ENCODE measurements at regions not wholly inside any gene's neighbourhood (a gene's known extent, or its start where the extent isn't known, plus 50 kb on each side); places are given as distances from the start of the nearest gene placed in this dataset.
"Not testable (repeated sequence)": the region's sequence is repeated elsewhere in the genome, so short reads cannot be mapped to it uniquely, and the experiment has no call there.

- no peaks in the 10 kb centered on the region for H3K4me1 ChIP-seq (ENCODE audit: control insufficient read depth, insufficient read depth, low read length, unreplicated experiment)
- no peak overlapping the region for H3K27ac ChIP-seq (ENCODE audit: low read depth, low read length)
- no peak overlapping the region for H3K4me3 ChIP-seq (ENCODE audit: low read depth, low read length)
- no peak overlapping the region for H2AFZ ChIP-seq (ENCODE audit: low read length, unreplicated experiment)
- H3K27me3 ChIP-seq (ENCODE audit: insufficient read depth, low read length): no peaks in the 10 kb centered on the region
- H3K36me3 ChIP-seq (ENCODE audit: insufficient read depth, low read length): no peaks in the 10 kb centered on the region
- H3K79me2 ChIP-seq (ENCODE audit: control insufficient read depth, insufficient read depth, low read length, unreplicated experiment): no peaks in the 10 kb centered on the region
Measured at GRCh38 chr1:29590583-29591565, 354.6 kb downstream of the PTPRU start.

DNA sequence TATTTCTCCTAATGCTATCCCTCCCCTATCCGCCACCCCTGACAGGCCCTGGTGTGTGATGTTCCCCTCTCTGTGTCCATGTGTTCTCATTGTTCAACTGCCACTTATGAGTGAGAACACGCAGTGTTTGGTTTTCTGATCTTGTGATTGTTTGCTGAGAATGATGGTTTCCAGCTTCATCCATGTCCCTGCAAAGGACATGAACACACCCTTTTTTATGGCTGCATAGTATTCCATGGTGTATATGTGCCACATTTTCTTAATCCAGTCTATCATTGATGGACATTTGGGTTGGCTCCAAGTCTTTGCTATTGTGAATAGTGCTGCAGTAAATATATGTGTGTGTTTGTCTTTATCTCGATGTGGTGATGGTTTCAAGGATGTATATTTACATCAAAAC is 353.4 kb downstream of the PTPRU start:
- not testable (repeated sequence) for H3K36me3 ChIP-seq (ENCODE audit: insufficient read depth, low read length); H3K4me1 ChIP-seq (ENCODE audit: control insufficient read depth, insufficient read depth, low read length, unreplicated experiment); H3K27ac ChIP-seq (ENCODE audit: low read depth, low read length); H2AFZ ChIP-seq (ENCODE audit: low read length, unreplicated experiment); H3K27me3 ChIP-seq (ENCODE audit: insufficient read depth, low read length); H3K79me2 ChIP-seq (ENCODE audit: control insufficient read depth, insufficient read depth, low read length, unreplicated experiment); H3K4me3 ChIP-seq (ENCODE audit: low read depth, low read length)

- Histone ChIP-seq H3K27ac (ENCODE audit: low read depth, low read length) (no peak overlapping the region), H3K27me3 (ENCODE audit: insufficient read depth, low read length) (no peaks in the 10 kb centered on the region), H3K36me3 (ENCODE audit: insufficient read depth, low read length) (no peaks in the 10 kb centered on the region), H3K4me1 (ENCODE audit: control insufficient read depth, insufficient read depth, low read length, unreplicated experiment) (no peaks in the 10 kb centered on the region), H2AFZ (ENCODE audit: low read length, unreplicated experiment) (no peak overlapping the region), H3K4me3 (ENCODE audit: low read depth, low read length) (no peak overlapping the region), H3K79me2 (ENCODE audit: control insufficient read depth, insufficient read depth, low read length, unreplicated experiment) (no peaks in the 10 kb centered on the region)
Measured at GRCh38 chr1:29586991-29587745, 350.8 kb downstream of the PTPRU start.

- Histone ChIP-seq H2AFZ (ENCODE audit: low read length, unreplicated experiment) (no peak overlapping the region), H3K4me3 (ENCODE audit: low read depth, low read length) (no peak overlapping the region), H3K36me3 (ENCODE audit: insufficient read depth, low read length) (no peaks in the 10 kb centered on the region), H3K4me1 (ENCODE audit: control insufficient read depth, insufficient read depth, low read length, unreplicated experiment) (no peaks in the 10 kb centered on the region), H3K27ac (ENCODE audit: low read depth, low read length) (no peak overlapping the region), H3K79me2 (ENCODE audit: control insufficient read depth, insufficient read depth, low read length, unreplicated experiment) (no peaks in the 10 kb centered on the region), H3K27me3 (ENCODE audit: insufficient read depth, low read length) (no peaks in the 10 kb centered on the region)
Measured at GRCh38 chr1:29586215-29586614, 349.9 kb downstream of the PTPRU start.

DNA sequence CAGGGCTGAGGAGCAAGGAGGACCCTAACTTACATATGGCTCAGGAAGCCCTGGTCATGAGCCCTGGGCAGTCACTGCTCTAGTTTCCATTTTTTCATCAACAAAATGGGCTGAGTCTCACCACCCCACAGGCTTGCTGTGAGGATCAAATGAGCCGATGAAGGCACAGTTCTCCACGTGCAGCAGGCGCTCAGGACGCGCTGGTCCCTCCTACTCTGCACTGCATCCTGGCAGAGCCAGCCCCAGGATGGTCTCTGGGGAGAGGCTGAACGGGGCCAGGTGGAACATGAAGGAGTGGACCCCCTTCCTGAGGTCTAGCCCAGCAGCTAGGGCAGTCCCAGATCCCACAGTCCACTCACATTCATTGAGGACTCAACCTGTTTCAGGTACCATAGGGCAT is 349.3 kb downstream of the PTPRU start:
- Histone ChIP-seq H3K27me3 (ENCODE audit: insufficient read depth, low read length) (no peaks in the 10 kb centered on the region), H2AFZ (ENCODE audit: low read length, unreplicated experiment) (no peak overlapping the region), H3K4me1 (ENCODE audit: control insufficient read depth, insufficient read depth, low read length, unreplicated experiment) (no peaks in the 10 kb centered on the region), H3K4me3 (ENCODE audit: low read depth, low read length) (no peak overlapping the region), H3K27ac (ENCODE audit: low read depth, low read length) (no peak overlapping the region), H3K36me3 (ENCODE audit: insufficient read depth, low read length) (no peaks in the 10 kb centered on the region), H3K79me2 (ENCODE audit: control insufficient read depth, insufficient read depth, low read length, unreplicated experiment) (no peaks in the 10 kb centered on the region)

DNA sequence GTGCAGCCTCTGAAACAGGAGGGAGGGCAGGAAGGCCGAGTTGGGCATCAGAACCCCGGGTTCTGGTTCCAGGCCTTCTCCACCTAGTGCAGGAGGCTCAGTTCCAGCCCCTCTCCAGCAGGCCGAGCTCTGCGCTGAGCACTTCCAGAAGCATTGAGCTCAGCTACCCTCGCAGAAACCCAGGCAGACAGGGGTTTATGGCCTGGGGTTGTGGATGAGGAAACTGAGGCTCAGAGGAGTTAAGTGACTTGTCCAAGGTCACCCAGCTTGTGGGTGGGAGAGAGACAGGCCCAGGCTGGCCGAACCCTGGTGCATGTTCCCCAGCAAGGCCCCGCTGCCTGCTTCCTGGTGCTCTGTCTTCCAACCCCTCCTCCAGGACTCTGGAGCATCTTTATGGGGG is 348.9 kb downstream of the PTPRU start:
- no peak overlapping the region for H3K4me3 ChIP-seq (ENCODE audit: low read depth, low read length)
- H3K36me3 ChIP-seq (ENCODE audit: insufficient read depth, low read length): no peaks in the 10 kb centered on the region
- H3K27me3 ChIP-seq (ENCODE audit: insufficient read depth, low read length): no peaks in the 10 kb centered on the region
- H3K79me2 ChIP-seq (ENCODE audit: control insufficient read depth, insufficient read depth, low read length, unreplicated experiment): no peaks in the 10 kb centered on the region
- no peak overlapping the region for H2AFZ ChIP-seq (ENCODE audit: low read length, unreplicated experiment)
- H3K4me1 ChIP-seq (ENCODE audit: control insufficient read depth, insufficient read depth, low read length, unreplicated experiment): no peaks in the 10 kb centered on the region
- no peak overlapping the region for H3K27ac ChIP-seq (ENCODE audit: low read depth, low read length)

DNA sequence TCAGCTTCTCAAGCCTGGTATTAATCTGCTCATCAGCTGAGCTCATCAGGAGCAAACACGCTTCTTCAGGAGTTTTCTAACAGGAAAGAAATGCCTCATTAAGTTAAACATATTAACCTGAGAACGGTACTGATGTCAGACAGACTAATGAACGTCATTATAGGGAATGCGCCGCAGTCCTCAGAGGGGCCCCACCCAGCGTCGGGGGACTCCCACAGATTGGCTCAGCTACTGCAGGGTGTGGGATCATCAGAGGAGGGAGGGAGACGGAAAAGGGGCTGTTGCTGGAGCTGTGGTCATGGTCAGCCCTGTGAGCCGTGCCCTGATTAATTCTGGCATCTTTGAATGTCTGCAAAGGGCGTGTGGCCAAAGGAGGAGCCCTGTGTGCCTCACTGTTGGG is 348.5 kb downstream of the PTPRU start:
- no peaks in the 10 kb centered on the region for H3K4me1 ChIP-seq (ENCODE audit: control insufficient read depth, insufficient read depth, low read length, unreplicated experiment)
- no peaks in the 10 kb centered on the region for H3K79me2 ChIP-seq (ENCODE audit: control insufficient read depth, insufficient read depth, low read length, unreplicated experiment)
- no peak overlapping the region for H3K27ac ChIP-seq (ENCODE audit: low read depth, low read length)
- H3K36me3 ChIP-seq (ENCODE audit: insufficient read depth, low read length): no peaks in the 10 kb centered on the region
- H3K4me3 ChIP-seq (ENCODE audit: low read depth, low read length): no peak overlapping the region
- H2AFZ ChIP-seq (ENCODE audit: low read length, unreplicated experiment): no peak overlapping the region
- H3K27me3 ChIP-seq (ENCODE audit: insufficient read depth, low read length): no peaks in the 10 kb centered on the region

GRCh38 chr1:29584362-29584761 is 348.0 kb downstream of the PTPRU start:
- H3K27ac ChIP-seq (ENCODE audit: low read depth, low read length): no peak overlapping the region
- no peaks in the 10 kb centered on the region for H3K4me1 ChIP-seq (ENCODE audit: control insufficient read depth, insufficient read depth, low read length, unreplicated experiment)
- no peaks in the 10 kb centered on the region for H3K36me3 ChIP-seq (ENCODE audit: insufficient read depth, low read length)
- H2AFZ ChIP-seq (ENCODE audit: low read length, unreplicated experiment): no peak overlapping the region
- no peak overlapping the region for H3K4me3 ChIP-seq (ENCODE audit: low read depth, low read length)
- no peaks in the 10 kb centered on the region for H3K79me2 ChIP-seq (ENCODE audit: control insufficient read depth, insufficient read depth, low read length, unreplicated experiment)
- H3K27me3 ChIP-seq (ENCODE audit: insufficient read depth, low read length): no peaks in the 10 kb centered on the region

DNA sequence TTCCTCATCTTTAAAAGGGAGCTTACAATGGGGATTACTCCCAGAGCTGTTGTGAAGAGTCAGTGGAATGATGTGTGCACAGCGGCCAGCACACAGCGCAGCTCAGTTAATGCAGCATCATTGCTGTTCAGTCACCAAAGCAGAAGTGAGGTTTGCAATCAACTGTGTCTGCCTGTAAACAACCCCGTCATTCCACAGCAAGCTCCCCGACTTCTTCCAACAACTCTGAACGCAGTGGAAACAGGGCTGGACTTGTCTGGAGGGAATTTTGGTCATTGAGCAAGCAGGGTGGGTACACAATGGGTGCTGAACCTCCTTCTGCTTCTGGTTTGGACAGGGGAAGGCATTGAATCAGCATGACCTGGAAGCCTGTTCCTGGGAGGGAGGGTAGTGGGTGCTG is 347.4 kb downstream of the PTPRU start:
- H3K4me3 ChIP-seq (ENCODE audit: low read depth, low read length): no peak overlapping the region
- no peaks in the 10 kb centered on the region for H3K27me3 ChIP-seq (ENCODE audit: insufficient read depth, low read length)
- H3K79me2 ChIP-seq (ENCODE audit: control insufficient read depth, insufficient read depth, low read length, unreplicated experiment): no peaks in the 10 kb centered on the region
- no peaks in the 10 kb centered on the region for H3K36me3 ChIP-seq (ENCODE audit: insufficient read depth, low read length)
- H2AFZ ChIP-seq (ENCODE audit: low read length, unreplicated experiment): no peak overlapping the region
- no peak overlapping the region for H3K27ac ChIP-seq (ENCODE audit: low read depth, low read length)
- no peaks in the 10 kb centered on the region for H3K4me1 ChIP-seq (ENCODE audit: control insufficient read depth, insufficient read depth, low read length, unreplicated experiment)

- H3K4me3 ChIP-seq (ENCODE audit: low read depth, low read length): no peak overlapping the region
- no peaks in the 10 kb centered on the region for H3K36me3 ChIP-seq (ENCODE audit: insufficient read depth, low read length)
- no peak overlapping the region for H3K27ac ChIP-seq (ENCODE audit: low read depth, low read length)
- H3K27me3 ChIP-seq (ENCODE audit: insufficient read depth, low read length): no peaks in the 10 kb centered on the region
- no peaks in the 10 kb centered on the region for H3K79me2 ChIP-seq (ENCODE audit: control insufficient read depth, insufficient read depth, low read length, unreplicated experiment)
- no peak overlapping the region for H2AFZ ChIP-seq (ENCODE audit: low read length, unreplicated experiment)
- H3K4me1 ChIP-seq (ENCODE audit: control insufficient read depth, insufficient read depth, low read length, unreplicated experiment): no peaks in the 10 kb centered on the region
Measured at GRCh38 chr1:29581256-29581655, 344.9 kb downstream of the PTPRU start.

Data from ACC112 (cell line).